MM.1S (cell line): ENCODE measurements at regions not wholly inside any gene's neighbourhood (a gene's known extent, or its start where the extent isn't known, plus 50 kb on each side); places are given as distances from the start of the nearest gene placed in this dataset.

ENCODE experiments used
- DNase-seq: peaks from one replicate; pipeline ENCODE4 v3.0.0-alpha.2; 2015
- H2AFZ ChIP-seq: fragments of 300-600 bp; sonication (generic); 2 replicates; pipeline ENCODE4 v1.6.0; 2016; ENCODE audit warnings: antibody characterized with exemption, low read length
- H3F3A ChIP-seq: fragments of 300-600 bp; sonication (generic); 2 replicates; pipeline ENCODE4 v1.6.1; 2016; ENCODE audit warnings: mild to moderate bottlenecking, antibody characterized with exemption, low read length, moderate library complexity, mixed read lengths; ENCODE audit not compliant: insufficient read depth
- H3K27ac ChIP-seq: fragments of 300-600 bp; sonication (generic); 2 replicates; pipeline ENCODE4 v1.5.1; 2016; ENCODE audit warnings: mild to moderate bottlenecking, low read length
- H3K27me3 ChIP-seq: fragments of 300-600 bp; sonication (generic); replicated peaks from 2 replicates; pipeline ENCODE4 v1.6.0; 2016; ENCODE audit warnings: low read length; ENCODE audit not compliant: insufficient read depth
- H3K36me3 ChIP-seq: fragments of 300-600 bp; sonication (generic); replicated peaks from 2 replicates; pipeline ENCODE4 v1.6.1; 2016; ENCODE audit warnings: mild to moderate bottlenecking, low read length, mixed read lengths; ENCODE audit not compliant: insufficient read depth
- H3K4me1 ChIP-seq: fragments of 300-600 bp; sonication (generic); 2 replicates; pipeline ENCODE4 v1.6.1; 2016; ENCODE audit warnings: low read length, mixed read lengths
- H3K4me2 ChIP-seq: fragments of 300-600 bp; sonication (generic); 2 replicates; pipeline ENCODE4 v1.6.0; 2016; ENCODE audit warnings: low read depth, low read length
- H3K4me3 ChIP-seq: fragments of 300-600 bp; sonication (generic); 2 replicates; pipeline ENCODE4 v1.5.1; 2016; ENCODE audit warnings: low read length, mixed read lengths
- H3K79me2 ChIP-seq: fragments of 300-600 bp; sonication (generic); 2 replicates; pipeline ENCODE4 v1.6.1; 2016; ENCODE audit warnings: mixed run types, low read length, mixed read lengths
- H3K9ac ChIP-seq: fragments of 300-600 bp; sonication (generic); 2 replicates; pipeline ENCODE4 v1.6.1; 2016; ENCODE audit warnings: low read length, mixed read lengths
- H3K9me2 ChIP-seq: fragments of 300-600 bp; sonication (generic); replicated peaks from 2 replicates; pipeline ENCODE4 v1.6.1; 2016; ENCODE audit warnings: mild to moderate bottlenecking, low read length, mixed read lengths; ENCODE audit not compliant: insufficient read depth
- H3K9me3 ChIP-seq: fragments of 300-600 bp; sonication (generic); replicated peaks from 2 replicates; pipeline ENCODE4 v1.6.1; 2016; ENCODE audit warnings: mild to moderate bottlenecking, low read length, mixed read lengths; ENCODE audit not compliant: insufficient read depth
- H4K20me1 ChIP-seq: fragments of 300-600 bp; sonication (generic); 2 replicates; pipeline ENCODE4 v1.6.1; 2016; ENCODE audit warnings: mild to moderate bottlenecking, low read length, moderate library complexity, mixed read lengths; ENCODE audit not compliant: insufficient read depth
- CTCF ChIP-seq: fragments of 300-600 bp; sonication (generic); IDR thresholded peaks from 2 replicates; pipeline ENCODE4 v1.5.1; 2016; ENCODE audit warnings: antibody characterized with exemption, low read length, mixed read lengths
- EZH2 ChIP-seq: fragments of 300-600 bp; sonication (generic); optimal IDR thresholded peaks from 2 replicates; pipeline ENCODE3; 2017; ENCODE audit warnings: low read depth, mild to moderate bottlenecking, antibody characterized with exemption, low read length, mixed read lengths
- EZH2phosphoT487 ChIP-seq: fragments of 300-600 bp; sonication (generic); IDR thresholded peaks from 2 replicates; pipeline ENCODE4 v1.6.1; 2018; ENCODE audit warnings: antibody characterized with exemption, low read length

DNA sequence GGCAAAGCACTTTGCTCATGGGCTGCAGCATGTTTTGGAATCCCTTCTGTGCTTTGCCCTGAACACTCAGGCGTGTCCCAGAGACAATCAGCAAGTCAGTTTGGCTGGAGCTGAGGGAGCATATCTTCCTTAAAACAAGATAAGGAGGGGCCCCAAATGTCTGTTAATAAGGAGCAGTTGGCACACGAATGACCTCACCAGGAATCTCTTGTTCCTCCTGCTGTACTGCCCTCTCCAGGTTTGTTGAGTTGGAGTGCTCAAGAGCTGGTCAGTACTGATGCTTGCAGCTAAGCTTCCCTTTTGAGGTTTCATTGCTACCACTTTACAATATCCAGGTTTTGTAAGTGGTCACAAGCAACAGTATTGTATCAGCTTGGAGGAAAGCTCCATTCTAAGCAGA is 101.3 kb upstream of the EGFLAM start:
- Histone ChIP-seq H2AFZ (no peak overlapping the region), H3K27me3 (no peaks in the 10 kb centered on the region)
- no peak for DNase-seq

GRCh38 chr5:38154615-38155204 is 103.6 kb upstream of the EGFLAM start:
- H3K27ac ChIP-seq = no peak overlapping the region
- no peaks in the 10 kb centered on the region for H3K27me3 ChIP-seq
- no peak overlapping the region for H3K4me3 ChIP-seq
- no peaks in the 10 kb centered on the region for H3F3A ChIP-seq
- no peaks in the 10 kb centered on the region for H4K20me1 ChIP-seq
- no peaks in the 10 kb centered on the region for H3K4me1 ChIP-seq
- H3K79me2 ChIP-seq = no peaks in the 10 kb centered on the region
- no peak overlapping the region for H3K9ac ChIP-seq
- no peak overlapping the region for H2AFZ ChIP-seq
- H3K9me2 ChIP-seq = no peaks in the 10 kb centered on the region
- no peaks in the 10 kb centered on the region for H3K36me3 ChIP-seq
- TF ChIP-seq EZH2 (no peak), CTCF (no peak), EZH2phosphoT487 (no peak)
- DNase-seq = no peak
- H3K9me3 ChIP-seq = no peaks in the 10 kb centered on the region
- H3K4me2 ChIP-seq = no peak overlapping the region

More for the DNA sequence above, 101.3 kb upstream of the EGFLAM start:
- H3K4me1 ChIP-seq = no peaks in the 10 kb centered on the region
- TF ChIP-seq EZH2 = no peak
- H3K9ac ChIP-seq = no peak overlapping the region
- no peaks in the 10 kb centered on the region for H3K9me2 ChIP-seq
- H3K9me3 ChIP-seq = no peaks in the 10 kb centered on the region
- H4K20me1 ChIP-seq = no peaks in the 10 kb centered on the region
- H3K4me2 ChIP-seq = no peak overlapping the region
- no peak overlapping the region for H3K4me3 ChIP-seq
- no peaks in the 10 kb centered on the region for H3K36me3 ChIP-seq
- no peaks in the 10 kb centered on the region for H3F3A ChIP-seq
- H3K27ac ChIP-seq = no peak overlapping the region
- no peaks in the 10 kb centered on the region for H3K79me2 ChIP-seq

DNA sequence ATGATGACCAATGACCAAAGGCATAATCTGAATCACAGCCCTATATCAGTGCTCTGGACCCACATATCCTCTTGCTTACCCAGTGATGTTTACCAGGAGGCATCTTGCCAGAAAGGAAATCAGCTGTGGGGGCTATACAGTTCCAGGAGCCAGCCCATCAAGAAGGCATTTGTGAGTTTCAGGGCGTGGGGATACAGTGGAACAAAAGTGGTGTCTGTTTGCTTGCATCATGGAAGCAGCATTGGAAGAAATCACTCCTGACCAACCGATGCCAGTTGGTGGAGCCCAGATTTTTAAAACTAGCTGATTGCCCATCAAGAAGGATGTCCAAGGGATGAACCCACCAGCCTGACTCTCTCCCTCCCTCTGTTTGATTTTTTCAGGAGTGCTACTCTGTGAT is 106.5 kb upstream of the EGFLAM start:
- no peaks in the 10 kb centered on the region for H3F3A ChIP-seq
- DNase-seq = no peak
- no peak overlapping the region for H3K9ac ChIP-seq
- H3K4me1 ChIP-seq = no peaks in the 10 kb centered on the region
- TF ChIP-seq EZH2phosphoT487 (no peak), CTCF (no peak), EZH2 (no peak)
- no peaks in the 10 kb centered on the region for H3K9me3 ChIP-seq
- no peak overlapping the region for H3K4me2 ChIP-seq
- no peaks in the 10 kb centered on the region for H4K20me1 ChIP-seq
- H3K27me3 ChIP-seq = no peaks in the 10 kb centered on the region
- H3K27ac ChIP-seq = no peak overlapping the region
- H3K36me3 ChIP-seq = no peaks in the 10 kb centered on the region
- H3K9me2 ChIP-seq = no peaks in the 10 kb centered on the region
- no peak overlapping the region for H2AFZ ChIP-seq
- H3K4me3 ChIP-seq = no peak overlapping the region
- no peaks in the 10 kb centered on the region for H3K79me2 ChIP-seq

GRCh38 chr5:38149815-38150195 is 108.6 kb upstream of the EGFLAM start:
- Histone ChIP-seq H3K9me2 (no peaks in the 10 kb centered on the region), H4K20me1 (no peaks in the 10 kb centered on the region), H3K4me3 (no peak overlapping the region), H3K27ac (no peak overlapping the region), H3F3A (no peaks in the 10 kb centered on the region), H3K9me3 (no peaks in the 10 kb centered on the region), H3K36me3 (no peaks in the 10 kb centered on the region), H3K4me1 (no peaks in the 10 kb centered on the region), H3K79me2 (no peaks in the 10 kb centered on the region), H3K4me2 (no peak overlapping the region), H3K27me3 (no peaks in the 10 kb centered on the region), H2AFZ (no peak overlapping the region), H3K9ac (no peak overlapping the region)
- TF ChIP-seq EZH2 (no peak), CTCF (no peak), EZH2phosphoT487 (no peak)
- no peak for DNase-seq
